ENCODE measurements at regions not wholly inside any gene's neighbourhood (a gene's known extent, or its start where the extent isn't known, plus 50 kb on each side); places are given as distances from the start of the nearest gene placed in this dataset.

DNA sequence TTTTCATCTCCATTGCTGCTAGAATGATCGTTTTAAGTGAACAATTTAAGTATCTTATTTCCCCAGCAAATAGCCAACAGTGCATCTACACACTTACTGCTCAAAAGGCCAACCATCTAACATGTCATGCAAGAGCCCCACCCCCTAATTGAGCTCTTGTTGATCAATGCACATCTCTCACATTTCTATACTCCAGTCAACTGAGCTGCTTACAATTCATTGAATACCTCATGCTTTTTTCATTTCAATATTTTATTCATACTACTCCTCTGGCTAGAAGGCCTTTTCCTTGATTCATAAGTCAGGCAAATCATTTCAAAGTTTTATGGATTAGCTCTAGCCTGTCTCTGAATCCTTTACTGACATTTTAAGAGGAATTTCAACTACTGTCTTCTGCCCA, 79.0 kb upstream of the WDR17 start:
- DNase-seq (ENCODE audit: low spot score) = no peak
- WGBS = 54% methylated on average over 1 of the region's 1 CpG

GRCh38 chr4:175988511-175988910, 77.1 kb upstream of the WDR17 start:
- WGBS = 69% methylated on average over 1 of the region's 1 CpG
- no peak for DNase-seq (ENCODE audit: low spot score)
- H3K9me3 ChIP-seq (ENCODE audit: control insufficient read depth in 4 of 4, low read length in 3 of 4) = no peaks in the 10 kb centered on the region
- H3K27ac ChIP-seq (ENCODE audit: low read depth in 1 of 2, low read length in 2 of 2) = no peak overlapping the region
- TF ChIP-seq EGR1 (IDR thresholded peaks at IDR 0.05; ENCODE audit: low read depth in 2 of 2) (no peak), RXRA (IDR thresholded peaks at IDR 0.05) (no peak), TAF1 (conservative IDR thresholded peaks at IDR 0.05) (no peak), REST (IDR thresholded peaks at IDR 0.05) (no peak), HNF4A (conservative IDR thresholded peaks at IDR 0.05) (no peak), FOXA2 (IDR thresholded peaks at IDR 0.05) (no peak), YY1 (IDR thresholded peaks at IDR 0.05) (no peak), NR2F2 (IDR thresholded peaks at IDR 0.05) (no peak)
- H3K27me3 ChIP-seq (ENCODE audit: control insufficient read depth in 4 of 4, insufficient read depth in 4 of 4, low read length in 3 of 4) = peaks cover 0 to 2% (median under 1%) of the 10 kb centered on the region in 4 donors
- no peak overlapping the region for H3K4me3 ChIP-seq (ENCODE audit: low read depth in 1 of 3, low read length in 3 of 3)
- no peaks in the 10 kb centered on the region for H3K4me1 ChIP-seq (ENCODE audit: control insufficient read depth in 4 of 4, insufficient read depth in 4 of 4, low read length in 3 of 4)
- H3K9ac ChIP-seq (ENCODE audit: low read depth in 1 of 2, low read length in 2 of 2) = no peak overlapping the region
- no peaks in the 10 kb centered on the region for H3K36me3 ChIP-seq (ENCODE audit: control insufficient read depth in 4 of 4, insufficient read depth in 3 of 4, low read depth in 1 of 4, low read length in 3 of 4)

More for the DNA sequence above, 79.0 kb upstream of the WDR17 start:
- Histone ChIP-seq H3K4me3 (ENCODE audit: low read depth in 1 of 3, low read length in 3 of 3) (no peak overlapping the region), H3K4me1 (ENCODE audit: control insufficient read depth in 4 of 4, insufficient read depth in 4 of 4, low read length in 3 of 4) (no peaks in the 10 kb centered on the region), H3K36me3 (ENCODE audit: control insufficient read depth in 4 of 4, insufficient read depth in 3 of 4, low read depth in 1 of 4, low read length in 3 of 4) (no peaks in the 10 kb centered on the region), H3K27ac (ENCODE audit: low read depth in 1 of 2, low read length in 2 of 2) (no peak overlapping the region), H3K9ac (ENCODE audit: low read depth in 1 of 2, low read length in 2 of 2) (no peak overlapping the region), H3K27me3 (ENCODE audit: control insufficient read depth in 4 of 4, insufficient read depth in 4 of 4, low read length in 3 of 4) (peaks cover 0 to 2% (median under 1%) of the 10 kb centered on the region in 4 donors), H3K9me3 (ENCODE audit: control insufficient read depth in 4 of 4, low read length in 3 of 4) (no peaks in the 10 kb centered on the region)
- no peak for TF ChIP-seq YY1 (IDR thresholded peaks at IDR 0.05)
- no peak for TF ChIP-seq HNF4A (conservative IDR thresholded peaks at IDR 0.05)
- no peak for TF ChIP-seq FOXA2 (IDR thresholded peaks at IDR 0.05)

GRCh38 chr4:175996206-175996605, 69.4 kb upstream of the WDR17 start:
- Histone ChIP-seq H3K27ac (ENCODE audit: low read depth in 1 of 2, low read length in 2 of 2) (no peak overlapping the region), H3K4me3 (ENCODE audit: low read depth in 1 of 3, low read length in 3 of 3) (no peak overlapping the region), H3K9me3 (ENCODE audit: control insufficient read depth in 4 of 4, low read length in 3 of 4) (no peaks in the 10 kb centered on the region), H3K9ac (ENCODE audit: low read depth in 1 of 2, low read length in 2 of 2) (no peak overlapping the region), H3K27me3 (ENCODE audit: control insufficient read depth in 4 of 4, insufficient read depth in 4 of 4, low read length in 3 of 4) (peaks cover 0 to 3% (median 0%) of the 10 kb centered on the region in 4 donors), H3K4me1 (ENCODE audit: control insufficient read depth in 4 of 4, insufficient read depth in 4 of 4, low read length in 3 of 4) (peaks cover under 1 to 1% (median under 1%) of the 10 kb centered on the region in 4 donors), H3K36me3 (ENCODE audit: control insufficient read depth in 4 of 4, insufficient read depth in 3 of 4, low read depth in 1 of 4, low read length in 3 of 4) (no peaks in the 10 kb centered on the region)
- TF ChIP-seq REST (IDR thresholded peaks at IDR 0.05) (no peak), HNF4A (conservative IDR thresholded peaks at IDR 0.05) (no peak)
- no peak for DNase-seq (ENCODE audit: low spot score)
